MM.1S (cell line): ENCODE measurements at regions not wholly inside any gene's neighbourhood (a gene's known extent, or its start where the extent isn't known, plus 50 kb on each side); places are given as distances from the start of the nearest gene placed in this dataset.

Experiments
- CTCF ChIP-seq: fragments of 300-600 bp; sonication (generic); IDR thresholded peaks from 2 replicates; pipeline ENCODE4 v1.5.1; 2016; ENCODE audit warnings: antibody characterized with exemption, low read length, mixed read lengths
- EZH2 ChIP-seq: fragments of 300-600 bp; sonication (generic); optimal IDR thresholded peaks from 2 replicates; pipeline ENCODE3; 2017; ENCODE audit warnings: low read depth, mild to moderate bottlenecking, antibody characterized with exemption, low read length, mixed read lengths
- EZH2phosphoT487 ChIP-seq: fragments of 300-600 bp; sonication (generic); IDR thresholded peaks from 2 replicates; pipeline ENCODE4 v1.6.1; 2018; ENCODE audit warnings: antibody characterized with exemption, low read length

- TF ChIP-seq CTCF = no peak
- no peak for TF ChIP-seq EZH2
- no peak for TF ChIP-seq EZH2phosphoT487
Measured at GRCh38 chr6:21436625-21437024, 156.9 kb upstream of the SOX4 start.
